HEK293T (cell line): ENCODE measurements at regions not wholly inside any gene's neighbourhood (a gene's known extent, or its start where the extent isn't known, plus 50 kb on each side); places are given as distances from the start of the nearest gene placed in this dataset.

Experiments used
- ARNT ChIP-seq: fragments of 450-650 bp; IDR thresholded peaks from 2 replicates; pipeline ENCODE4 v1.6.1; 2017; ENCODE audit warnings: mild to moderate bottlenecking
- BHLHE40 ChIP-seq: fragments of 450-650 bp; IDR thresholded peaks from 2 replicates; pipeline ENCODE4 v1.6.1; 2016; ENCODE audit warnings: mild to moderate bottlenecking, moderate library complexity, borderline replicate concordance
- CTBP1 ChIP-seq: fragments of 450-650 bp; IDR thresholded peaks from 2 replicates; pipeline ENCODE4 v1.6.1; 2016; ENCODE audit warnings: borderline replicate concordance
- ELF4 ChIP-seq: fragments of 450-650 bp; IDR thresholded peaks from 2 replicates; pipeline ENCODE4 v1.6.1; 2017; ENCODE audit warnings: antibody characterized with exemption
- FOXA1 ChIP-seq: fragments of 450-650 bp; IDR thresholded peaks from 2 replicates; pipeline ENCODE4 v1.6.1; 2016; ENCODE audit warnings: mild to moderate bottlenecking
- FOXK2 ChIP-seq: fragments of 450-650 bp; IDR thresholded peaks from 2 replicates; pipeline ENCODE4 v1.6.1; 2016; ENCODE audit warnings: mild to moderate bottlenecking
- FOXM1 ChIP-seq: fragments of 450-650 bp; IDR thresholded peaks from 2 replicates; pipeline ENCODE4 v1.6.1; 2017; ENCODE audit warnings: mild to moderate bottlenecking, borderline replicate concordance
- LEF1 ChIP-seq: fragments of 450-650 bp; IDR thresholded peaks from 2 replicates; pipeline ENCODE4 v1.6.1; 2017; ENCODE audit warnings: mild to moderate bottlenecking, borderline replicate concordance
- NFRKB ChIP-seq: fragments of 450-650 bp; IDR thresholded peaks from 2 replicates; pipeline ENCODE4 v1.6.1; 2016; ENCODE audit warnings: mild to moderate bottlenecking, moderate library complexity
- SP1 ChIP-seq: fragments of 450-650 bp; IDR thresholded peaks from 2 replicates; pipeline ENCODE4 v1.6.1; 2017
- SUZ12 ChIP-seq: fragments of 450-650 bp; IDR thresholded peaks from 2 replicates; pipeline ENCODE4 v1.6.1; 2016; ENCODE audit warnings: mild to moderate bottlenecking
- ZNF384 ChIP-seq: fragments of 450-650 bp; IDR thresholded peaks from 2 replicates; pipeline ENCODE4 v1.6.1; 2016
- TF ChIP-seq, protein P1 (sequence below): fragments of 450-650 bp; IDR thresholded peaks from 2 replicates; pipeline ENCODE4 v1.6.1; 2016

DNA sequence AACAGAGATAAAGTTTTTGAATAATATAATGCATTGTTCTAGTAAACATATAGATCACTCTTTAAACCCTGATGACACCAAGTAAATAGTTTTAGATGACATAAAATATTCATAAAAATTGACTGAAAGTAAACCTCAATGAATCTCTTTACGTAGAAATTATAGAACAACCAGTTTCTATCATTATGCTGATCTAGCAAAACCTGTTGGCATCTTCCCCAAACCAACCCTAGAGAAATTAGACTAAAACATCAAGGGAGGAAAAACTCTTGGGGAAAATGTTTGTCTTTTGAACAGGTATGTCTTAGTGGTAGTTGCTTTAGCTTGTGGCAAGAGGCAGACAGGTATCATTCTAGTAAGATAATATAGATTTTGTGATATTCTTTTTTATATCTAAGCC lies 747.0 kb upstream of the CDH6 start:
- TF ChIP-seq BHLHE40 (no peak), ELF4 (no peak), ZNF384 (no peak), FOXM1 (no peak), FOXA1 (no peak), CTBP1 (no peak), LEF1 (no peak), FOXK2 (no peak), SUZ12 (no peak), SP1 (no peak), NFRKB (no peak), ARNT (no peak)
- TF ChIP-seq, protein P1, sequence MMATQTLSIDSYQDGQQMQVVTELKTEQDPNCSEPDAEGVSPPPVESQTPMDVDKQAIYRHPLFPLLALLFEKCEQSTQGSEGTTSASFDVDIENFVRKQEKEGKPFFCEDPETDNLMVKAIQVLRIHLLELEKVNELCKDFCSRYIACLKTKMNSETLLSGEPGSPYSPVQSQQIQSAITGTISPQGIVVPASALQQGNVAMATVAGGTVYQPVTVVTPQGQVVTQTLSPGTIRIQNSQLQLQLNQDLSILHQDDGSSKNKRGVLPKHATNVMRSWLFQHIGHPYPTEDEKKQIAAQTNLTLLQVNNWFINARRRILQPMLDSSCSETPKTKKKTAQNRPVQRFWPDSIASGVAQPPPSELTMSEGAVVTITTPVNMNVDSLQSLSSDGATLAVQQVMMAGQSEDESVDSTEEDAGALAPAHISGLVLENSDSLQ = no peak
